ENCODE measurements at regions not wholly inside any gene's neighbourhood (a gene's known extent, or its start where the extent isn't known, plus 50 kb on each side); places are given as distances from the start of the nearest gene placed in this dataset.

DNA sequence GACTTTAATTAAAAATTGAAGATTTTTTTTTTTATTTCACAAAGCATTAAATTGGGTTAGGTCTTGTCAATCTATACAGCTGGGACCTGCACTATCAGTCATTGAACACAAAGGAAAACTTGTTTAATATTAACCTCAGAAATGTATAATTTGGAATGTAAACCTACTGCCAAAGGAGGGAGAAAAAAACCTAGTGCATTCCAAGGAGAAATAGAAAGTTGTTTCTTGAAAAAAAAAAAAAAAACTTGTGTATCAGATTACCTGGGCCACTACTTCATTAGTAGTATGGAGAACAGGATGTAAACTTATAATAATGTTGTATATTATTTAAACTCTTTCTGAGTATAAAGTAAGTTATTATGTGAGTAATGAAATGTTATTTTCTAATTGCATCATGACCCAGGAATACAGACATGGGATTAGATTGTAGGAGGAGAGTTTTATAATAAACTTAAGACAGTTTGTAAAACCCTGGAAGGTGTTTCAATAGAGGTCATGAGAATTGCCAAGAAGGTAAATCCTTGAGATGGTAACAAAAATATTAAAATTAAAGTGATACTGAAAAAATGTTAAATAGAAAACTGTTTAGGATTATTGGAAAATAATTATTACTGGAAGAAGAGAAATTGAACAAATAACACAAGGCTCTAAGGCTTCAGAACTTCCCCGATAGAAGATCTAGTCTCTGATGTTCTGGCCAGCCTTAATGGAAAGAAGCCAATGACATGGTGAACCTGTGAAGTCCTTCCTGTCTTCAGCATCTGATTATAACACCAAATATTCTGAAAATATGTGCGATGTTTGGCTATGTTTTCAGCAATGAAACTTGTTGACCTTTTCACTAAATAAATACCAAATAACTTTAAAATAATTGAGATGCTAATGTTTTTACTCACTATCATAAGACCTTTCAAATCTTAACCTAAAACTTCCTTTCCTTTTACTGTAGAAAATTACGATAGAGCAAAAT is 412.8 kb upstream of the LYPLAL1 start (continued):
- no peak for TF ChIP-seq ELF1 (IDR thresholded peaks at IDR 0.05; ENCODE audit: borderline replicate concordance, low read depth)

DNA sequence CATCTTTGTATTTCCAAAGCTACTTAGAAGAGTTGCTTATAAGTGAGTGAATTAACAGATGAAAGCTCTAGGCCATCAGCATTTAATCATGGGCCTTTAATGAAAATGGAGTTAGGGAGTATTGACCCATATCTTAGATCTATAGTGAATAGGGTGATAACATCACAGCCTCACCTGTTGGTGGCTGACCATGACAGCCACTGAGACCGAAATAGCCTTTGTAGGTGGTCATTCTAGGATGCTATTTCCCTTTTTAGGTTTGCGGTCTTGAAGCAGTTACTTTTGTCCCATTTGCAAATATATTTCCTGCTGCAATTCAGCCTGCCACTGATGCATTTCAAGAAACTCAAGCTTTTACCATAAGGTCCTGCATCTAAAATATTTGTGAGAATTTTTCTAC is 410.1 kb upstream of the LYPLAL1 start:
- ATAC-seq = no peak
- H3K4me2 ChIP-seq (ENCODE audit: low read length) = no peak overlapping the region
- ChIA-PET CTCF (no interaction called here), POLR2A (no interaction called here), RAD21 (ENCODE audit: low non-redundant PET in 1 of 2, low total read pairs in 2 of 2, uncharacterized antibody in 2 of 2, unreplicated experiment in 2 of 2) (no interaction called here)
- no peaks in the 10 kb centered on the region for H3K36me3 ChIP-seq (ENCODE audit: control insufficient read depth in 1 of 2, insufficient read depth in 2 of 2, low read length in 2 of 2)
- no peak for DNase-seq (ENCODE audit: low read depth, low spot score)
- no peaks in the 10 kb centered on the region for H3K9me2 ChIP-seq (ENCODE audit: insufficient read depth)
- no peaks in the 10 kb centered on the region for H3K9me3 ChIP-seq (ENCODE audit: control insufficient read depth in 1 of 2, insufficient read depth in 1 of 2, low read depth in 1 of 2, low read length in 2 of 2)
- BruUV-seq (replicated peaks) = no TSS peak
- no peaks in the 10 kb centered on the region for H3K79me2 ChIP-seq (ENCODE audit: insufficient read depth, low read length)
- H3K4me3 ChIP-seq (replicated peaks in 1 of 2; ENCODE audit: low read depth in 1 of 2, low read length in 2 of 2) = no peak overlapping the region
- no peak overlapping the region for H2AFZ ChIP-seq (ENCODE audit: low read depth, low read length, poor library complexity, severe bottlenecking)
- no peak for TF ChIP-seq YY1 (IDR thresholded peaks at IDR 0.05; ENCODE audit: extremely low read depth, insufficient replicate concordance, low read depth, low read length)
- no peak for TF ChIP-seq ELF1 (IDR thresholded peaks at IDR 0.05; ENCODE audit: borderline replicate concordance, low read depth)
- TF ChIP-seq ZFX (IDR thresholded peaks at IDR 0.05) = no peak
- no peak for TF ChIP-seq SP1 (IDR thresholded peaks at IDR 0.05; ENCODE audit: low read depth)
- no peak for TF ChIP-seq EZH2phosphoT487 (IDR thresholded peaks at IDR 0.05; ENCODE audit: borderline replicate concordance)
- TF ChIP-seq, protein P1, sequence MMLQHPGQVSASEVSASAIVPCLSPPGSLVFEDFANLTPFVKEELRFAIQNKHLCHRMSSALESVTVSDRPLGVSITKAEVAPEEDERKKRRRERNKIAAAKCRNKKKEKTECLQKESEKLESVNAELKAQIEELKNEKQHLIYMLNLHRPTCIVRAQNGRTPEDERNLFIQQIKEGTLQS (IDR thresholded peaks at IDR 0.05) = no peak
- TF ChIP-seq CEBPB (IDR thresholded peaks at IDR 0.05; ENCODE audit: low read depth) = no peak
- no peak for TF ChIP-seq EZH2 (IDR thresholded peaks at IDR 0.05)
- H3K9ac ChIP-seq (ENCODE audit: low read length) = no peak overlapping the region
- intact Hi-C loops (cut with micrococcal nuclease) = no loop called here
- H3K27me3 ChIP-seq (ENCODE audit: insufficient read depth, low read length) = no peaks in the 10 kb centered on the region
- no peaks in the 10 kb centered on the region for H3K4me1 ChIP-seq (ENCODE audit: control insufficient read depth in 1 of 2, insufficient read depth in 2 of 2, low read length in 2 of 2)
- H4K20me1 ChIP-seq (ENCODE audit: insufficient read depth) = no peaks in the 10 kb centered on the region
- H3K27ac ChIP-seq (ENCODE audit: low read depth, low read length) = no peak overlapping the region
